HG03095 (cell line): ENCODE measurements at regions not wholly inside any gene's neighbourhood (a gene's known extent, or its start where the extent isn't known, plus 50 kb on each side); places are given as distances from the start of the nearest gene placed in this dataset.

Experiments used
- ATAC-seq: cut with Tn5 transposase; IDR thresholded peaks from one replicate; pipeline ENCODE4 v1.9.1; 2021; ENCODE audit warnings: moderate library complexity; ENCODE audit not compliant: unreplicated experiment

DNA sequence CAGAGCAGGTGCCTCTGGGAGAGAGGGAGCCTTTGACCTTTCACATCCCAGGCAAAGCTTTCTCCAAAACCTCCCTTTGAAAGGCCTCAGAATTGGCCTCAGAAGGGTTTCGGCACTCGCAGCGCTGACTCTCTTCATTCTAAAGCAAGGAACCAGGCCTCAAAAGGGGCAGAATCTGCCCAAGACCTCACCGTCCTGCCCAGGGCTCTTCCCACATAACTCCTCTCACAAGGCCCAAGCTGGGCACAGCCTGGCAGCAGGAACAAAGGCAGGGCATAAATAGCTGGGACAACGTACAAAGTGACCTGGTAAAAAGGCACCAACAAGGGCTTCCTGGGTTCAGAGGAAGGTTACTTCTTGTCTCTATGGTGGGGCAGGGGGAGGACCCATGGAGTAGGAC is 166.3 kb upstream of the FSTL4 start:
- ATAC-seq, result no peak

DNA sequence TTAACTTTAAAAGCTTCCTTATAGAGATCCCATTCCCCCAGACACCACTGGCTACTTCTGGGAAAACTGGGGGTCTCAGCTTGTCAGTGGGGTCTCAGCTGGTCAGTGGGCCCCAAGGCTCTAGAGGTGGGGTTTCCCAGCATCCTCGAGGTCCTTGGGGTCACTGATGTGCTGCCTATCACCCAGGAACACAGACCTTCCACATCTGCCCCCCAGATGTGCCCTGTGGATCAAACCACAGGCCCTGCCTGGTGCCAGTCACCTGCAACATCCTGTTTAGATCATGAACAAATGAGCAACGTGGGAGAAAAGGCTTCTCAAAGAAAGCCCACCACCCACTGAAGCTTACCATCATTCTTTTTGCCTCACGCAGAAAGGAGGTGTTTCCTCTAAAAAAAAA is 165.6 kb upstream of the FSTL4 start:
- no peak for ATAC-seq

DNA sequence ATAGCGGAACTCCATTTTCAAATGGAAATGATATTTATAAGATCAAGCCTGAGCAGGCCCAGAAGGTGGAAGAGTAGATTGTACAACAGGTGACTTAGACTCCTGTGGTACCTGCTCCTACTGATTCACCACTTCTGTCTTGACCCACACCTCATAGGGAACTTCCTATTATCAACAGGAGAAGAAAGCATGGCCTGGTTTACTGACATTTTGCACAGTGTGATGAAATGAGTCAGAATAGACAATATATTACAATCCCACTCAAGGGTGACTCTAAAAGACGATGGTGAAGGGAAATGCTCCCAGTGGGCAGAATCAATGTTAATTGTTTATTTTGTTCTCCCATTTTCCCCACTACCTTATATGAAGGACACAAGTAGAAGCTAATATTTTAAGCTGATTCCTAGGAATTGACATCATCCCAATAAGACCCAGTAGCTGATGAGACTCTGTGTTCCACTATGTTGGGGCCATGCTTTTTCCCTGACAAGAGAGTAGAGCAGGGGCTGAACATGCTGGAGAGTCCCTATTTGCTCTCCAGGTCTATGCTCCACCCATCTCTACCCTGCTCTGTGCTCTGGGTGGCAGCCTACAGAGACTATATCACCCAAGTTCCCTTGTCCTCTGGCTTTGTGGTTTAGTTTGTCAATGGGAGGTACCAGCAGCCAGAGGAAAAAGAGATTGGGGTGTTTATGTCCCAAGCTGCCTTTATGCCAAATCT is 163.4 kb upstream of the FSTL4 start:
- ATAC-seq, result no peak

DNA sequence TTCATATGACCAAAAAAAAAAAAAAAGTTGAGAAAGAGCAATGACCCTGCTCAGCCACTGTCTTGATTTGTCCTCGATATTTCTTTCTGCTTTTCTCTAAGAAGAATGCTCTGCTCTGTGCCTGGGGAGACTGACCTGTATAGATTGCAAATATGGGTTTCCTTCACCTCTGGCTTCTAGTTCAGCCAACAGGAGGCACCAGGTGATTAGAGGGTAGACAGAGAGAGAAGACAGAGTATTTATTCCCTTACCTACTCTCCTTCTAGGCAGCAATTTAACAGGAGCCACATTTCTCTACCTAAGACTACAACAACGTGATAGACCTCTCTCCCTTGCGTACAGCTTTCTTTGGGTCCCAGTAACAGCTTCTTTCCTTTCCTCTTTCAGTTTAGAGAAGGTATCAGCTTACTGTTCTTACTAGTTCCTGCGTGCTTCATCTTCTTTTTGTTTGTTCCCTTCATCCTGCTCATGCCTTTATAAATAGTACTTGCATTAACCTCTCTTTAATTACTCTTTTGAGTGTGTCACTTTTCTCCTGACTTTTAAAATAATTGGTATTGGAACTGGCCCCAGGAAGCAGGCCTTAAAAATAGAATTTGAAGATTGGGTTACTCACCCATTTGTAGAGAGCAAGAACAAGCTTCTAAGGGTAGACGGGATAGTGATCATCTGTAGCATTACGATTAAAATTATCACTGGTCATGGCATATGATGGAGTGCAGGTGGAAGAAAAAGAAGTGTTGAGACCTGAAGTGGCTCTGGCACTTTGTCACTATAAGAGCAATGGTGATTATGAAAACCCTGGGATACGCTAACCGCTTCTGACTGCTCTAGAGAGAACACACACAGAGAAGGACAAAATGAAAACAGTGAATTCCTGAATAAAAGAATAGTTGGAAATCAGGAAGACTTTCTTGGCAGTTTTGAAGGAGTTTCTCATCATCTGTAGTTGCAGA is 161.2 kb upstream of the FSTL4 start:
- no peak for ATAC-seq

DNA sequence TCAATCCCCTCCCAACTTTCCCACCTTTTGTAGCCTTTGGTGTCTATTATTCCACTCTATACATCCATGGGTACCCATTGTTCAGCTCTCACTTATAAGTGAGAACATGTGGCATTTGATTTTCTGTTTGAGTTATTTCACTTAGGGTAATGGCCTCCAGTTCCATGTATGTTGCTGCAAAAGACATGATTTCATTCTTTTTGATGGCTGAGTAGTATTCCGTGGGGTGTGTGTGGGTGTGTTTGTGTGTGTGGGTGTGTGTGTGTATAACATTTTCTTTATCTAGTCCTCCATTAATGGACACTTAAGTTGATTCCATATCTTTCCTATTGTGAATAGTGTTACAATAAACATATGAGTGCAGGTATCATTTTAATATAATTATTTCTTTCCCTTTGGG is 157.5 kb upstream of the FSTL4 start:
- ATAC-seq, result no peak

DNA sequence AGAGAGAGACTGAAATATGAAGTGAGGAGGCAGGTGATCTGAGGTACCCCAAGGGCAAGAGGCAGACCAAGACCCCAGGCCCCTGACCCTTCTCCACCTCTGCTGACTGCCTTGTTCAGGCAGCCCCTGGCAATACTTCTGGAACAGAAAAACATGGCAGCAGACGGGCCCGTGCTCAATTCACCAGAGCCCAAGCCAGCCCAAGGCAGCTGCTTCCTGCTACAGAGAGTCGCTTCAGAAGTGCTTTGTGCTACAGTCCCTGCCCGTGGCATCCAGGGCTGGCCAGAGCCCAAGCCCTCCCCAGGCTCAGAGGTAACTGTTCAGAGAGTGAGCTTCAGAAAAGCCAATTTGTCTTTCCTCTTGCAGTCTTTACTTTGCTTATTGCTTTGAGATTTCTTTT is 151.4 kb upstream of the FSTL4 start:
- ATAC-seq, result no peak

DNA sequence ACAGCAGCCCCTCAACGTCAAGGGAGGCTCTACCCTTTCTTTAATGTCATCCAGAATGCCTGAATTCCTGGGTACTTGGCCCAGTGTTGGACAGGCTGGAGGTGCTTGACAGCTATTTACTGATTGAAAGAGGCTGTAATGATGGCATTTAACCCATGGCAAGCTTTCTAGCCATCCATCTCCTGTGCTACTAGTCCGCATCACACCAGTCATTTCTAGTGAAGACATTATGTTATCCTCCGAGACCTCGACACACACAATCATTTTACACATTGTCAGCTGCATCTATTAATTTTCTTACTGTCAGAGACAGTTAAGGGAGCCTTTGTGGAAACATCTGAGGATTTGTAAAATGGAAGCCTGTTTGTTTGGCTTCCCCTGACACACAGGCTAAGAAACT is 149.3 kb upstream of the FSTL4 start:
- no peak for ATAC-seq

DNA sequence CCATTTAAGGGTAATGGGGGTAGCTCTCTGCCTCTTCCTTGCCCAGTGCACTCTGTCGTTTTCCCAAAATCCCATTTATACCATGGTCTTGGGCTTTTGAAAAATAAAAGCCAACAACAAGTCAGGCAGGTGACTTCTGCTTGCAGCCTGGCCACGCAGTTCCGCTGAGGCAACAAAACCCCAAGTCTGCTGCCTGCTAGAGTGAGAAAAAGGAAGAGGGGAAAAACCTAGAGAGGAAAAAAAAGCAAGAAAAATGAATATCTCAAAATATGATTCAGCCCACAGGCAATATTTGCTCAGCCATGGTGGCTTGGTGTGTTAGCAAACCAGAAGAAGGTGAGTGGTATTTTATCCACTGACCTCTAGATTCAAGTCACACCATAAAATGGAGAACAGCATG is 148.2 kb upstream of the FSTL4 start:
- ATAC-seq, result no peak

DNA sequence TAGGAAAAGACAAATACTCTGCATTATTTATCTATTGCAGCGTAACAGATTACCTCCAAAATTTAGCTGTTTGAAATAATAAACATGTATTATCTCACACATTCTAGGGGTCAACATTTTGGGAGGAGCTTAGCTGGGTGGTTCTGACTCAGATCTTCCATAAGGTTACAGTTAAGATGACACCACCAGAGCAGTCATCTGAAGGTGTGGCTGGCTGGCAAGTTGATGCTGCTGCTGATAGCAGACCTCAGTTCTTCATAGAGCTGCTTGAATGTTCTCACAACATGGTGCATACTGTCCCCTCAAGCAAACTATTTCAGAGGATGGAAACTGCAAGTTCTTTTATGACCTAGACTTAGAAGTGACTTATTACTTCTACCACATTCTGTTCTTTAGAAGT is 146.3 kb upstream of the FSTL4 start:
- ATAC-seq, result no peak

DNA sequence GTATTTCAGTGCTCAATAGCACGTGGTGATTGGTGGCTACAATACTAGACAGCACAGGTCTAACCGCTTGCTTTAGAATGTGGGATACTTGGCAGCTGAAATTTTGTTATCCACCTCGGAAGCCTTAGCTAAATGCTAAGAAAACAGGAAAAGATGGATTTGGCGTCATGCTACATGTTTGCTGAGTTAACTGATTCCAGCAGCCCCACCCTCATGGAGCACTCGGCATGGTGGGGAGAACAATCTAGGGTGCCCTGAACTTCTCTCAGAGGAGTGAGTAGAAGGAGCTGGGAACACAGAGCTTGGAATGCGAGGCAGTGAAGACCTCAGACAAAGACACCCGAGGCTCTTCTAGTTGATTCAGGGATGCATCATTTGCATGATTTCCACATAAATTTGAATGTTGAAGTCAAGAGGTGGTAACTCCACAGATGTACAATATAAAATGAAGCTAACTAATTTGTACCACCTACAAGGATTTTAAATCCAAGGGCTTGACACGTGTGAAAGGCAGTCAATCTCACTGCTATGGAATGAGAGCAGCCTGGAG is 145.1 kb upstream of the FSTL4 start:
- no peak for ATAC-seq

DNA sequence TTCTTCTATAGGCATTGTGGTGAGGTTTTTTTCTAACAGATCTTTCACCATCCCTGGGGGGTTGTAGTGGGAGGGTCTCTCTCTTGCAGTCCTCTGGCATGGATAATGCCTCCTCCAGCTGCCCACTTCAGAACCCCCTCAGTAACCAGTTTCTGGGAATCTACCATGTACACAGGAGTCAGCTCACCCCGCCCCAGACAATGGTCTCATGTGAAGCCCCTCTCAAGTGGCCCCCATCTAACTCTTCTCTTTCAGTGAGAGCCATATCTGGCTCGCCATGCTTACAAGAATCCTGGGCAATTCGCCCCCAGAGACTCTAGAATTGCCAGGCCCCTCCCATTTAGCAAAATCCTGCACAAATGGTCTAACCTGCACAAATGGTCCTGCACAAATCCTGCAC is 144.4 kb upstream of the FSTL4 start:
- ATAC-seq, result no peak

DNA sequence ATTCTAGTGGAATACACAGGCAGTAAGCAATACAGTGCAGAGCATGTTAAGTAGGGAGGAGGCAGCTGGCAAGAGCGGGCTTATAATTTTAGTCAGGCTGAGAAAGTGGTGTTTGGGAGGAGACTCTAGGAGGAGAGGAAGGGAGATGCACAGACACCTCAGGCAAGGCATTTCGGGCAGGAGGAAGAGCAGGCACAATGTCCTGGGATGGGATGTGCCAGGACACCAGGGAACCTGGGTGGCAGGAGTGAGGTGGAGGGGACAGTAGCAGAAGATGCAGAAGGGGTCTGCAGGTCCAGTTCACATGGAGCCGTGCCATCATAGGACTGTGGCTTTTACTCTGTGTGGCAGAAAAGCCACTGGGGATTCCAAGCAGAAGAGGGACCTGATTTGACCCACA is 143.7 kb upstream of the FSTL4 start:
- ATAC-seq, result no peak

DNA sequence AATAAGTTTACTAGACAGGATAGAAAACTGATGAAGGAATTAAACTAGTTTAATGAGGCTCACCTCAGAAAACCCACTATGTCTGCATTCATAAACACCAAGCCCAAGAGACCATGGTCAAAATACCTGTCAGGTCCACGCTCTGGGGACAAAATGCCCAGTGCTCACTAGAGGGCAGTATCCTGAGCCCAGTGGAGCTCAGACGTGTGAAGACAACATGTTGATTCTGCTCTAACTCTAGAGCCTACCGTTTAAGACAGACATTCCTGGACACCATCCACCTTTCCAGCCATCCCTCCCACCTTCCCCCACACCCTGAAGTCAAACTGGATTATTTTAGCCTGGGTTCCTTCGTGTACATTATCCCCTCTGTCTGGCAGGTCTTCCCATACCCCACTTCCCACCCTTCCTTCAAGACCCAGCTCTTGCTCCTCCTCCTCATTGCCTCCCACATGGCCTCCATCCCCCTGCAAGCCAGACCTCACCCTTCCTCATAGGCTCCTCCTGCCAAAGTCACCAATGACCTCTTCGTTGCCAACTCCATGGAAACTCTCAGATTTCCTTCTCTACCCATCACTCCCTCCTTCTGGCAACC is 142.3 kb upstream of the FSTL4 start:
- ATAC-seq, result no peak

DNA sequence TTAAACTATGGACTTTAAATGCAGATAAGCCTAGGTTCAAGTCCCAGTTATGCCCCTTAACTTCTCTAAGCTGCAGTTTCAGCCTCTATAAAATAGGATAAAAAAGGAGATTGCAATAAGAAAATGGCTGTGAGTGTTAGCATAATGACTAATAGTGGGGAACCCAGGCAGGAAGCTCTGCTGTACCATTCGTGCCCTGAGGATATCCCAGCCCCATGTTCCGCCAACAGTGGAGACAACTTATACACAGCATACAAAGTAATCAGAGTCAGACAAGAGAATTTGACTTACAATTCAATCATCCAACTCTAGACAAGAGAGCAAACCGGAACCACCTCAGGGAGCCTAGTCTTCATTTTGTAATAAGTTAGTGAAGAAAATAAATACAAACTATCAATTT is 141.5 kb upstream of the FSTL4 start:
- ATAC-seq, result no peak

DNA sequence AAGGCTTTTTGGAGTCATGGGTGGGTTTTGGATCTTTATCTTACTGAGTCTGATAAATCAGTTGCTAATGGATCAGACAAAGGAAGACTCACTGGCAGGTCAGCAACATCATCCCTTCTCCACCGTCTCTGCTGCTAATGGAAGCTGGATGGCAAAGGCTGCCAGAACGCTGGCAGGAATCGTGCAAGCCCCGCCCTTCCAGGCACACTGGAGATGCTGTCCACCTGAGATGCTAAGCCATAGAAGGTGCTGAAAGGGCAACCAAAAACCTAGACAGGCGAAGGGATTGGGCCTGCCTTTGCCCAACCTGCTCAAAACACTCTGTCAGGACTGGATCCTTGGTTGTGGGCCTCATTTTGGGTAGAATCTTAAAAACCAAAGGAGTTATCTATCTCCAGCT is 139.5 kb upstream of the FSTL4 start:
- no peak for ATAC-seq

DNA sequence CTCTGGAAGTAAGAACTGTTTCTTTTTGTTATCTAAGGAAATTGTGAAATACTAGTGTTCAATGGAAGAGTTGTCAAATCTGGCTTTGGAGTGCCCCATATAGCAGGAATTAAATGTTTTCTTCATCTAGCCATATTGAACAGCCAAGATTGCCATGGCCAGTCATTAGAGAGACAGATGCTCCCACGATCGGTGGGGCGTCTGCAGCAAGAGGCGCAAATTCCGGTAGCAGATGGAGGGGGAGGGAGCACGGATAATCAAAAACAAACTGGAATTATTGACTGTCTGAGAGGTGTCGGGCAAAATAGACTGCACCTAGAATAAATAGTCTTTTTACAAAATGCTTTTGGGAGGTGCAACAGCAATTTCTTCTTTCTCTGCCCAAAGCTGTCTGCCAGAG is 139.1 kb upstream of the FSTL4 start:
- ATAC-seq, result no peak

DNA sequence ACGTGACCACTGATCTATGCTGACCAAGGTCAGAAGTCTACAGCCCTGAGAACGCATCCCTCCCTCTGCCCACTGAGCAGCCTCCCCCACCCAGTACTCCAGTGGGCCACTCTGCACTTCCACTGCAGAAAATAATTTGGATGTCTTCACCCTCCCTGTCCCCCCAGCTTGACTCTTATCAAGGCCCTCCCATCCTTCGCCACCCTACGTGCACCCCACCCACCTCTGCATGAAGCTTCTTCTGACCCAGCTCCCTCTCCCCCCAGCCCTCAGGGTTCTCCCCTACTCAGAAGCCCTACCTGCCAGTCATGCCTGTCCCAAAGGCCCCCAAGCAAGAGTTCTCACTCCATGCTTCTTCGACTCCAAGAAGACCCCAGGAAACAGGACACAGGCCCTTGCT is 138.5 kb upstream of the FSTL4 start:
- ATAC-seq, result no peak

DNA sequence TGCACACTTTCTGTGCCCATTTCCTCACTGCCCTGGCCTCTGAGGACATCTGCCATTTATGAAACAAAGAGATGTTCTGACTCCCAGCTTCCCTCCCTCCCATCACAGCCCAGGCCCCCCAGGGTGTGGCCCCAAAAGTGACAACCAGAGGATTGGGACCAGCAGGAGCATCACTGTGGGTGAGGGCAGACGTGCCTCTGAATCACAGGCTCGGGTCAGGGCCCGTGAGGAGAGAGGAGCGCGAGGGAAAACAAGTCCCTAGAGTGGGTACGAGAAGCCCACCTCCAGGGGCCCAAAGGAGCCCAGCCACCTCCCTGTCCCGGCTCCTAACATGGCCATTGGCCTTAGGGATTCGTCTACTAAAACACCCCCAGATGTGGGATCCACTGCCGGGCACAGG is 138.0 kb upstream of the FSTL4 start:
- no peak for ATAC-seq

DNA sequence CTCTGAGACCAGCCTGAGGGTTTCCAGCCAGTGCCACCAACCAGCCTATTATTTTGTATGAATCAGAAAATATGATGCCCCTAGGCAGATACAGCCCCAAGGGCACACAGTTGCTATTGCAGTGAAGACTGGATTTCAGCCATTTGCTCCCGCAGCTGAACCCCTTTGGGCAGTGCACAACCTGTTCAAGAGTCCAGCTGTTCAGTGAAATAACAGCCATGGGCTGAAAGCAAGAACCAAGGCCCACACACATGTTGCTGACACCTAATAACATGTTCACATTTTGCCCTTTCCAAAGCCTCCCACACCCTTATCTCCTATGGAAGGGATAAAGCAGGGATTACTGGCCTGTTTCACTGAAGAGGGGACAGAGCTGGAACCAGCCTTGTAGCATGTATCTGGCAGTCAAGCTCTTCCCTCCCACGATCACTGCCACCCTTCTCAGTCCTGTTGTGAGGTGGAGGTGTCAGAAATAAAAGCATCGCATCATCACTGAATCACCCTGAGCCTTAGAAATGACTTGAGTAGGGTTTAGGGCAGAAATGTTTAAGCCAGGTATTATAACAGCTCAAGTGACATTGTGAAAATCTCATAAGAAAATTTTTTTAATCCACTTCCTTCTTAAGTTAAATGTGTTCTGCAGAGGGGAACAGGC is 137.1 kb upstream of the FSTL4 start:
- ATAC-seq, result no peak

DNA sequence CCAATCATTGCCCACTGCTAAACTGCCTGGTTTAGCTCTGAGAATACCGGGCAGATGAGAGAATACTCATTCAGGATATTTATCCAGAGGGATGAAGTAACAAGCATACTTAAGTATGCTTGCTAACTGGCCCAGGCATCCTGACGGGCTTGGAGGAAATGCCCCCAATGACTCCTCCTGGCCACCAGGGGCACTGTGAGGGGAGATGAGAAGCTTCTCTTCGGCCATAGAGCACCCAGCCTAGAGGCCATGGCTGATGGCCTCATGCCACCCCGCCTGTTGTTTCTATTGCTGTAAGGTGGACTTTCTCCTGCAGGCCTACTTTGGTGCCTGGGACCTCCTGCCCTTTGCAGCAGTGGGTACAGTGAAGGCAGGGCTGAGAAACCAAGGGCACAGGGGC is 134.5 kb upstream of the FSTL4 start:
- no peak for ATAC-seq

DNA sequence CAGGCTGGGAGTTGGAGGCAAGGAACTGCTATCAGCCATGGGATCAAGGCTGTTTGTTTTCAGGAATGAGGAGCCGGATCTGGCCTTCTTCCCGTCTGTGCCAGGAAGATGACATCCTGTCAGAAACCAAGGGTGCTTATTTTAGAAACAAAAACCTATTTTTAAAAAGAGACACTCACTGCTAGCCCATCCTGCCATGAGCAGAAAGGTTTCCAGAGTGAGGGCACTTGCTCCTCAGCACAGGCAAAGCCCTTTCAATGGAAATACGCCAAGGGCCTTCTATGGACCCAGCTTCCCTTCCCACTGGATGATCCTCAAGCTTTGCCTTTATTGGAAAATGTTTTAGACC is 132.6 kb upstream of the FSTL4 start:
- no peak for ATAC-seq
